GM21515 (cell line): ENCODE measurements at regions not wholly inside any gene's neighbourhood (a gene's known extent, or its start where the extent isn't known, plus 50 kb on each side); places are given as distances from the start of the nearest gene placed in this dataset.

Experiments
- ATAC-seq: cut with Tn5 transposase; IDR thresholded peaks from one replicate; pipeline ENCODE4 v1.9.1; 2021; ENCODE audit not compliant: unreplicated experiment

DNA sequence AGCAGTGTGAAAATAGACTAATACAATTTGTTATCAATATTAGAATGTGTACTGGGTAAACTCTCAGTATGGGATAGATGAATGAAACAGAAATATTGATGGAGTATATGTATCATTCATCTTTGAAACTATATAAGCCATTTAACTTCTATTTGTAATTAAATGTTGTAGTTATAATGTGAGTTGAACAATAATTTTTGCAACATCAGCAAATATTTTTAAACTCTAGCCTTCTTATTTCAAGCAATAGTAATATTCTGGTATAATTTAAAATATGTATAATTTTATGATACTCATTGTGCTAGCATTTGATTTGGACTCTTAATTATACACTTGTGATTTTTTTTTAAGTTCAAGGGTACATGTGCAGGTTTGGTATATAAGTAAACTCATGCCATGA is 59.6 kb upstream of the RGMB start:
- no peak for ATAC-seq

DNA sequence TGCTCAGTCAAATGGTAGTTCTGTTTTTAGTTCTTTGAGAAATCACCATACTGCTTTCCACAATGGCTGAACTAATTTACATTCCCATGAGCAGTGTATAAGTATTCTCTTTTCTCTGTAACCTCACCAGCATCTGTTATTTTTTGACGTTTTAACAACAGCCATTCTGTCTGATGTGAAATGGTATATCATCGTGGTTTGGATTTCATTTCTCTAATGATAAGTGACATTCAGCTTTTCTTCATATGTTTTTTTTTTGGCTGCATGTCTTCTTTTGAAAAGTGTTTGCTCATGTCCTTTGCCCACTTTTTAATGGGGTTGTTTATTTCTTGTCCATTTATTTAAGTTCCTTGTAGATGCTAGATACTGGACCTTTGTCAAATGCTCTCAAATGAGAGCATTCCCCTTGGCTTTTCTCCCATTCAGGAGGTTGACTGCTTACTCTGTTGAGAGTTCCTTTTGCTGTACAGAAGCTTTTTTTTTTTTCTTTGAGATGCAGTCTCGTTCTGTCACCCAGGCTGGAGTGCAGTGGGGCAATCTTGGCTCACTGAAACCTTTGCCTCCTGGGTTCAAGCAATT is 58.7 kb upstream of the RGMB start:
- no peak for ATAC-seq

DNA sequence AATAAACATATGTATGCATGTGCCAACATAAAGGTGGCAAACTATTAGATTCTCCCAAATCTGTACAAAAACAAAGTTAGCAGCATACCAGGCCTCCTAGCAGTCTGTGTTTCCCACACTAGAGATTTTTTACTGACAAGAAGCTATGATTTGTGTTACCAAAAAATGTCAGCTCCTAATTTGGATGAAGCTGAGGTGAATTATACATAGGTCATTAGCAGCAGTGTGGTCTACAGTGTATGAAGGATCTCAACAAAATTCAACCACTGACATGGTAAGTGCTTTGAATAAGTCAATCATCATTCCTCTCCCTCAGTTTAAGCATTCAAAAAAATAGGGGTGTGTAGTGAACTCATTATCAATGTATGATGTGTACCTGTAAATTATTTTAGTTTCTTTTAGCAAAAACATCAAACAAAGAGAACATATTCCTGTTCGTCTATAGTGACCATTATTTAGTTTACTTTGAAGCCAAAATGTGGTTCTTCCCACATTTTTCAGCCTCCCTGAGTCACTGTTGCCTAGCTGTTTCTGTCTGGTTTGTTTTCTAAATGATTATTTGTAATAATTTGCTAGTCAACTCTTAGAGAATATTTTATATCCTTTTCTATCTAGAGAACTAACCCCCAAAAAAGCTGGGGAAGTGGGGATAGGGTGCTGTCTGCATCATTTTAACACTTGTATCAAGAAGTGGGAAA is 52.1 kb upstream of the RGMB start:
- no peak for ATAC-seq

DNA sequence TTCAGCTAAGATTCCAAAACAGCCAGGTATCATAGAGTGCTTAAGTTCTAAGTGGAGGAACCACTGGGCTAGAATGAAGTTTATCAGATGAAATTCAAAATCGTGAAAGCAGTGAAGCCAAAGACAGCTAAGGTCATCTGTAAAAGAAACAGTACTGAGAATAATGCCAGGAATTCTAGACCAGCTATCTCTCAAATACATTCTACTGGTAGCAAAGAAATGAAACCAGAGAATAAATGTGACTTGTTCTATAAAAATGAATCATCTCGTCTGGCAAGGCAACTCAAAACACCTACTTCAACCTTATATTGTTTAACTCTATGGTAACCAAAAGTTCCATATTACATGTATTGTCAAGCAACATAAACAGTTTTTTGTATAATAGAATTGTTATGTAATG is 51.3 kb upstream of the RGMB start:
- ATAC-seq = no peak

DNA sequence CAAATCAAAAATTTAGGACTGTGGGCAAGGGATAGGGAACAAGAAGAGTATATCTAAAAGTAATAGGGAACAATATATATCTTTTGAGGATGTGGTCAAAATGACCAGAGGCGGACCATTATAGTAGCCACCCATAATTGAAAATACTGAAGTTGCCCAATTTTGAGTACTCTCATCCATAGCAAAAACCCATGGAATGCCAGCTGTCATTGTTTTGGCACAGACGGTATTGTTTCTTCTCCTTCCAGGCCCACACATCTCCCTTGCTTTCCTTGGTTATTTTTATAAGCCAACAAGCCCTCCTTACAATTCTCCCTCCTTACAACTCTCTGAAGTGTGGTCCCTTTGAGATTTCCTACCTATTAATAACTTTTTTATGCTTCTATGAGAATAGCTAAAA is 50.4 kb upstream of the RGMB start:
- ATAC-seq = no peak
